IMR-90 (cell line): ENCODE measurements at regions not wholly inside any gene's neighbourhood (a gene's known extent, or its start where the extent isn't known, plus 50 kb on each side); places are given as distances from the start of the nearest gene placed in this dataset.

ENCODE experiments used
- ATAC-seq: fragments of 200-7000 bp; cut with Tn5 transposase; 2 replicates; pipeline ENCODE4 v1.9.1; 2020; ENCODE audit warnings: low read depth, mild to moderate bottlenecking, moderate library complexity
- BruUV-seq: library from RNA; stranded (reverse); fragments of 400-500 nt; replicated peaks from 2 replicates; lab custom pipeline; 2021; lab: Mats Ljungman, UMichigan
- CTCF ChIA-PET: fragments of 300-600 bp; formaldehyde crosslinking; extraction: SDS; loops from one replicate; lab custom pipeline; 2021; ENCODE audit warnings: antibody characterized with exemption; lab: Yijun Ruan, JAX
- POLR2A ChIA-PET: fragments of 300-600 bp; sonication (Branson Sonifier 250); formaldehyde crosslinking; loops from one replicate; lab custom pipeline; 2022; ENCODE audit warnings: antibody characterized with exemption; ENCODE audit not compliant: unreplicated experiment; lab: Charles Lee
- DNase-seq: peaks from one replicate; pipeline ENCODE4 v3.0.0; 2013
- H2AFZ ChIP-seq: replicated peaks from 2 replicates; pipeline ENCODE3; 2013; ENCODE audit warnings: low read length, mild to moderate bottlenecking; ENCODE audit not compliant: poor library complexity
- H2AK5ac ChIP-seq: 2 replicates; pipeline ENCODE4 v1.6.1; 2013; ENCODE audit warnings: low read depth, low read length, inconsistent platforms
- H2AK9ac ChIP-seq: replicated peaks from 2 replicates; pipeline ENCODE3; 2013; ENCODE audit warnings: mild to moderate bottlenecking, low read depth, low read length, moderate library complexity; ENCODE audit not compliant: poor library complexity
- H2BK120ac ChIP-seq: 2 replicates; pipeline ENCODE4 v1.6.1; 2013; ENCODE audit warnings: low read depth, low read length, inconsistent platforms
- H2BK15ac ChIP-seq: 3 replicates; pipeline ENCODE4 v1.6.1; 2013; ENCODE audit warnings: low read depth, low read length, inconsistent platforms
- H2BK20ac ChIP-seq: 2 replicates; pipeline ENCODE4 v1.6.1; 2013; ENCODE audit warnings: low read depth, mild to moderate bottlenecking, inconsistent platforms, low read length, moderate library complexity
- H2BK5ac ChIP-seq: 2 replicates; pipeline ENCODE4 v1.6.1; 2013; ENCODE audit warnings: mild to moderate bottlenecking, low read depth, low read length, inconsistent platforms; ENCODE audit not compliant: poor library complexity, severe bottlenecking
- H3K14ac ChIP-seq: replicated peaks from 2 replicates; pipeline ENCODE4 v1.6.1; 2013; ENCODE audit warnings: low read depth, low read length, inconsistent platforms
- H3K18ac ChIP-seq: 2 replicates; pipeline ENCODE4 v1.6.1; 2013; ENCODE audit warnings: low read depth, low read length, control low read depth
- H3K23ac ChIP-seq: 2 replicates; pipeline ENCODE4 v1.6.1; 2013; ENCODE audit warnings: low read depth, low read length, inconsistent platforms
- H3K27ac ChIP-seq: 2 replicates; pipeline ENCODE4 v1.5.1; 2013; ENCODE audit warnings: mild to moderate bottlenecking, control low read depth, low read length; ENCODE audit not compliant: insufficient read depth
- H3K27me3 ChIP-seq: 2 replicates; pipeline ENCODE4 v1.6.1; 2013; ENCODE audit warnings: low read length; ENCODE audit not compliant: control insufficient read depth, insufficient read depth
- H3K36me3 ChIP-seq: 2 replicates; pipeline ENCODE4 v1.6.1; 2013; ENCODE audit warnings: low read length, mixed read lengths; ENCODE audit not compliant: control insufficient read depth, insufficient read depth
- H3K4ac ChIP-seq: 2 replicates; pipeline ENCODE4 v1.6.1; 2013; ENCODE audit warnings: low read depth, low read length, inconsistent platforms
- H3K4me1 ChIP-seq: 2 replicates; pipeline ENCODE4 v1.6.1; 2013; ENCODE audit warnings: low read length, mixed read lengths; ENCODE audit not compliant: control insufficient read depth, insufficient read depth
- H3K4me2 ChIP-seq: 2 replicates; pipeline ENCODE4 v1.6.1; 2013; ENCODE audit warnings: low read depth, mild to moderate bottlenecking, control low read depth, low read length, moderate library complexity
- H3K4me3 ChIP-seq: 2 replicates; pipeline ENCODE4 v1.5.1; 2013; ENCODE audit warnings: low read depth, mild to moderate bottlenecking, control low read depth, low read length, moderate library complexity; ENCODE audit not compliant: insufficient read depth
- H3K56ac ChIP-seq: 2 replicates; pipeline ENCODE4 v1.6.1; 2013; ENCODE audit warnings: low read length, inconsistent platforms; ENCODE audit not compliant: insufficient read depth; ENCODE audit errors: extremely low read depth
- H3K79me1 ChIP-seq, 2 experiments: 2 replicates each; pipeline ENCODE4 v1.6.1; 2013; ENCODE audit warnings: low read length in 2 of 2, inconsistent platforms in 1 of 2, low read depth in 1 of 2
- H3K9ac ChIP-seq: 2 replicates; pipeline ENCODE4 v1.6.1; 2013; ENCODE audit warnings: low read depth, low read length, control low read depth
- H3K9me1 ChIP-seq: 2 replicates; pipeline ENCODE4 v1.6.1; 2013; ENCODE audit warnings: low read length, inconsistent platforms; ENCODE audit not compliant: insufficient read depth
- H3K9me3 ChIP-seq: 2 replicates; pipeline ENCODE4 v1.6.1; 2013; ENCODE audit warnings: low read length; ENCODE audit not compliant: control insufficient read depth, insufficient read depth
- H4K20me1 ChIP-seq: 2 replicates; pipeline ENCODE4 v1.6.1; 2013; ENCODE audit warnings: low read length, inconsistent platforms; ENCODE audit not compliant: insufficient read depth
- H4K5ac ChIP-seq: 2 replicates; pipeline ENCODE4 v1.6.1; 2013; ENCODE audit warnings: mild to moderate bottlenecking, low read depth, low read length, control low read depth
- H4K8ac ChIP-seq, 2 experiments: 2 replicates each; pipeline ENCODE4 v1.6.1; 2013; ENCODE audit warnings: low read depth in 2 of 2, low read length in 2 of 2, control low read depth in 1 of 2, inconsistent platforms in 1 of 2
- H4K91ac ChIP-seq: 2 replicates; pipeline ENCODE4 v1.6.1; 2013; ENCODE audit warnings: low read depth, low read length, inconsistent platforms; ENCODE audit not compliant: insufficient read depth
- MXI1 ChIP-seq: IDR thresholded peaks from 2 replicates; pipeline ENCODE4 v1.6.1; 2012; ENCODE audit warnings: low read depth, mild to moderate bottlenecking, low read length, moderate library complexity, borderline replicate concordance
- WGBS, 2 experiments: methylation state at CpG; one replicate each; pipeline versions ENCODE4 v1.1.5 to v1.1.7; 2013; ENCODE audit warnings: missing lambda C conversion rate in 2 of 2; ENCODE audit not compliant: insufficient read length in 1 of 2; ENCODE audit errors: extremely low coverage in 2 of 2; 5-methylcytosine and 5-hydroxymethylcytosine counted together
- dilution Hi-C: fragments of 300-500 bp; cut with HindIII; formaldehyde crosslinking; loops from one replicate; pipeline ENCODE4 v1.14.3; 2018; ENCODE audit warnings: low sequenced_read_pairs; ENCODE audit not compliant: unreplicated experiment
- in situ Hi-C: fragments of 300-500 bp; cut with MboI; formaldehyde crosslinking; loops from 3 replicates; pipeline ENCODE4 v1.14.3; 2019; ENCODE audit warnings: low sequenced_read_pairs, inconsistent platforms, mixed read lengths
- intact Hi-C: fragments of 100-400 bp; cut with micrococcal nuclease; formaldehyde crosslinking; loops from 2 replicates; pipeline ENCODE4 v1.10.0; 2022

DNA sequence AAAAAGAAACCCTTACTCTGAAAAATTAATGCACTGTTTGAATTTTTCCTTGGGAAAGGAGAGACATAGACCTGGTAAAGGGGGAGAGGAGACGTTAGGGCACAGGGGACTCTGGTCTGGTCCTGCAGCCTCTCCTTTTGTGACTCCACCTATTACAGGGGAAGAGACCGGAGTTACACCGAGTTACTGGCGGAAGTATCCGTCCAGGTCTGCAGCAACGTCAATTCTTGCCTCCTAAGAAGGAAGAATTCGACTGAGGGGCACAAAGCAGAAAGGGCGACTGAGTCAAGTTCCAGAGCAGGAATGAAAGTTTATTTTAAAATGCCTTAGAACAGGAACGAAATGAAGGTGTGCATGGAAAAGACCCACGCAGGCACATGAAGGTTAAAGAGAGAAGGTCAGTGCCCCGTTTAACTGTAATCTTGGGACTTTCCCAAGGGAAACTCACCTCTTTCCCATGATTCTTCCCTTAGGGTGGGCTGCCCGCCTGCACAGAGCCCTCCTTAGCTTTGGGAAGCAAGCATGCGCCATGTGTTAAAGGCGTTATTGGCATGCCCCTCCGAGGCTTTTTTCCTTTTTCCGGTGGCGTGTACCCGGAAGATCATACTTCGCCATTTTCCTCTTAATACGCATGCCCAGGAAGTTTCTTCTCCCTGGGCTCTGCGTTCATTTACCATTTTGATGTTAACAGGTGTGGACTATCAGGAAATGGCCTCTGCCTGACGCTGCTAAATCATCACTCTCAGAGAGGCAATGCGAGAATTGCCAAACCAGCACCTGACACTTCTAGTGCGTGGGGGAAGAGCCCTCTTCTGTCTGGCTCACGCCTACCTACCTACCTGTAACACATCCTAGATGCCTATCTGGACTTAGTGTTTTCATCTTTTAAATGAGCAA, 409.6 kb upstream of the PAPPA start:
- Histone ChIP-seq H3K56ac (no peak overlapping the region), H3K79me1 (no peaks in the 10 kb centered on the region), H2BK120ac (no peak overlapping the region), H4K5ac (no peak overlapping the region), H3K9me1 (no peaks in the 10 kb centered on the region), H3K4me3 (no peak overlapping the region), H3K4me2 (no peak overlapping the region), H2BK15ac (no peak overlapping the region), H3K36me3 (no peaks in the 10 kb centered on the region), H2BK20ac (no peak overlapping the region), H4K8ac (no peak overlapping the region), H2AFZ (no peak overlapping the region), H3K18ac (no peak overlapping the region), H3K4ac (no peak overlapping the region), H3K14ac (no peak overlapping the region), H2AK5ac (no peak overlapping the region), H4K91ac (no peak overlapping the region), H3K9me3 (no peaks in the 10 kb centered on the region), H2BK5ac (no peak overlapping the region), H3K23ac (no peak overlapping the region), H3K4me1 (peaks cover 3% of the 10 kb centered on the region; the same call in 1 of the 2 replicates), H3K9ac (no peak overlapping the region), H3K27me3 (no peaks in the 10 kb centered on the region; the same call in 1 of the 2 replicates), H2AK9ac (no peak overlapping the region), H3K27ac (no peak overlapping the region), H4K20me1 (no peaks in the 10 kb centered on the region)
- in situ Hi-C loops (no loop called here), dilution Hi-C loops (no loop called here), intact Hi-C loops (no loop called here)
- CTCF ChIA-PET: no interaction called here
- DNase-seq: no peak
- BruUV-seq: no TSS peak
- WGBS, 2 experiments: 84% methylated on average over 11 of the region's 25 CpGs; no CpG with 5 or more reads in 1 of the 2 experiments
- no peak for TF ChIP-seq MXI1
- POLR2A ChIA-PET: no interaction called here
- no peak for ATAC-seq
